ENCODE measurements at regions not wholly inside any gene's neighbourhood (a gene's known extent, or its start where the extent isn't known, plus 50 kb on each side); places are given as distances from the start of the nearest gene placed in this dataset.

DNA sequence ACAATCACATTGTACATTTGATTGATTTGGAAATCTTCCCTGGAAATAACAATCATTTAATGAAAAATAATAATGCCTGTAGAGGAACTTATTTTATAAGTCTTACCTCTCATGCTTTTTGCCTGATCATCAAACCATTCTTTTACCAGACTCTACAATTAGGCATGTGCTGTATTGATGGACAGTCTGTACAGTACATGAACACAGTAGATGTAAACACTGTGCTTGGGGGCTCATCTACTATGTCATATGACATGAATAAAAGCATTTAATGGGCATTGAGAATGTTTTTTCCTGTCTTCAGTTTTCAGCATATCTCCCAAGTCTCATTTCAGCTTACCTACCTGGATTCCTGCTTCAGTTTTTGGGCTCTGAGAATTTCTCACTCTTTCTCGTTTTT lies 1070.9 kb downstream of the STIM2 start:
- intact Hi-C loops (cut with DNase I; ENCODE audit: low total_unique reads) = no loop called here
- WGBS, 5 donors = 28 to 68% (median 45%) methylated on average over 1 of the region's 1 CpG
- no peak overlapping the region for H3K4me3 ChIP-seq
- no peaks in the 10 kb centered on the region for H3K9me3 ChIP-seq
- TF ChIP-seq POLR2AphosphoS5 (IDR thresholded peaks at IDR 0.05) (no peak), EP300 (IDR thresholded peaks at IDR 0.05) (no peak), POLR2A (IDR thresholded peaks at IDR 0.05) (no peak)
- TF ChIP-seq, protein P1, sequence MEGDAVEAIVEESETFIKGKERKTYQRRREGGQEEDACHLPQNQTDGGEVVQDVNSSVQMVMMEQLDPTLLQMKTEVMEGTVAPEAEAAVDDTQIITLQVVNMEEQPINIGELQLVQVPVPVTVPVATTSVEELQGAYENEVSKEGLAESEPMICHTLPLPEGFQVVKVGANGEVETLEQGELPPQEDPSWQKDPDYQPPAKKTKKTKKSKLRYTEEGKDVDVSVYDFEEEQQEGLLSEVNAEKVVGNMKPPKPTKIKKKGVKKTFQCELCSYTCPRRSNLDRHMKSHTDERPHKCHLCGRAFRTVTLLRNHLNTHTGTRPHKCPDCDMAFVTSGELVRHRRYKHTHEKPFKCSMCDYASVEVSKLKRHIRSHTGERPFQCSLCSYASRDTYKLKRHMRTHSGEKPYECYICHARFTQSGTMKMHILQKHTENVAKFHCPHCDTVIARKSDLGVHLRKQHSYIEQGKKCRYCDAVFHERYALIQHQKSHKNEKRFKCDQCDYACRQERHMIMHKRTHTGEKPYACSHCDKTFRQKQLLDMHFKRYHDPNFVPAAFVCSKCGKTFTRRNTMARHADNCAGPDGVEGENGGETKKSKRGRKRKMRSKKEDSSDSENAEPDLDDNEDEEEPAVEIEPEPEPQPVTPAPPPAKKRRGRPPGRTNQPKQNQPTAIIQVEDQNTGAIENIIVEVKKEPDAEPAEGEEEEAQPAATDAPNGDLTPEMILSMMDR (IDR thresholded peaks at IDR 0.05) = no peak
- H3K27me3 ChIP-seq = no peaks in the 10 kb centered on the region
- no peak for DNase-seq
- H3K36me3 ChIP-seq = no peaks in the 10 kb centered on the region
- no peak overlapping the region for H3K27ac ChIP-seq
- no peaks in the 10 kb centered on the region for H3K4me1 ChIP-seq

DNA sequence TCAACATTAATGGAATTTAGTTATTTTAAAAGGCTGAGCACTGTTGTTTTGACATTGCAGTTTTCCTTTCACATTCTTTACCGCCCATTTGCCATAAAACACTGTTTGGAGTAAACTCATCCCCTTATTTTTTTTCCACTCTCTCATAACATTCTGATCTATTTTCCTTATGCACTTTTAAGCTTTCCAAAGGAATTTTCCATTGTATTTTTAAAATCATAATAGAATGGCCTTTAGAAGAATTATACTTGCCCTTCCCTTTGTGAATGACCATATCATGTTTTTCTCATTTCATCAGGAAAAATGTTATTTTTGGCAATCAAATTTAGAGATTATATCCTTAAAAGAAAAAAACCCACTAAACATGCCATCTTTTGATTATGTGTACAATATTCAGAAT lies 1074.2 kb downstream of the STIM2 start:
- 71 to 84% (median 77%) methylated on average over 1 of the region's 1 CpG for WGBS, 5 donors
- H3K36me3 ChIP-seq = no peaks in the 10 kb centered on the region
- H3K27me3 ChIP-seq = no peaks in the 10 kb centered on the region
- no peak for TF ChIP-seq POLR2A (IDR thresholded peaks at IDR 0.05)
- H3K27ac ChIP-seq = no peak overlapping the region
- DNase-seq = no peak
- H3K4me3 ChIP-seq = no peak overlapping the region
- H3K4me1 ChIP-seq = no peaks in the 10 kb centered on the region
- no peaks in the 10 kb centered on the region for H3K9me3 ChIP-seq
- intact Hi-C loops (cut with DNase I; ENCODE audit: low total_unique reads) = no loop called here

DNA sequence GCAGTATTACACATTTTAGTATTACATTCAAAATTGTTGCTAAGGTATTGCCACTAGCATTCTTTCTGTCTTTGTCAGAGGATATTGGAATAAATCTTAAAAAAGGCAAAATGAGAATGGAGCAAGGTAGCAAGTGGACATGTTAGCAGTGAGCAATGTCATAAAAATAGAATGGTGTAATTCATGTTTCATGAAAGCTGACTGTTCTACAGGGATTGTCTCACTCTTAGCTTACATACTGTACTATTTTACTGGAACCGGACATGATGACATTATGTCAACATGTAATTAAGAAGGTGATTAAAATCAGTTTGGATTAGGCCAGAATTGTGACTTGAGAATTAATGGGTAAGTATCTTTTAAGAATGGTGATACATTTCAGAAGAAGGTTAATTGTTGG lies 1086.2 kb downstream of the STIM2 start:
- TF ChIP-seq, protein P1 (IDR thresholded peaks at IDR 0.05) = no peak
- TF ChIP-seq POLR2A (IDR thresholded peaks at IDR 0.05) (no peak), EP300 (IDR thresholded peaks at IDR 0.05) (no peak), POLR2AphosphoS5 (IDR thresholded peaks at IDR 0.05) (no peak)

DNA sequence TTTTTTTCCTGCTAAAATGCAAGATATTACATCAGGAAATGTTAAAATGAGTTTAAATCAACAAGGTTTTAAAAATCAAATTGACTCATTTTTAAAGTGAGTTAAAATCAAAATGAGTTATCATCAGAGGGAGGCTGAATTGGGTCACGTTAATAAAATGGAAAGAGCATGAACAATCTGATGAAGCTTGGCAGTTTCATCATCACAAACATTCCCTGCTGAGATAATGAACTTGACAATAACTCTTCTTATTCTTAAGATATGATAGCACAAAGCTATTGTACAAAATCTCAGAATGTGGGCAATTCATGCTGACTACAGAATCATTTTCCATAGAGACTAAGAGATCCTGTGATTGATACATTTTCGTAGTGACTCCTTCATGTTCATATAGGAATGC lies 1086.7 kb downstream of the STIM2 start:
- no peak for DNase-seq
- no peak overlapping the region for H3K4me3 ChIP-seq
- H3K9me3 ChIP-seq = no peaks in the 10 kb centered on the region
- WGBS, 5 donors = 79 to 88% (median 84%) methylated on average over 2 of the region's 2 CpGs
- H3K27ac ChIP-seq = no peak overlapping the region
- TF ChIP-seq POLR2AphosphoS5 (IDR thresholded peaks at IDR 0.05) (no peak), EP300 (IDR thresholded peaks at IDR 0.05) (no peak), POLR2A (IDR thresholded peaks at IDR 0.05) (no peak)
- TF ChIP-seq, protein P1 (IDR thresholded peaks at IDR 0.05) = no peak
- no peaks in the 10 kb centered on the region for H3K27me3 ChIP-seq
- intact Hi-C loops (cut with DNase I; ENCODE audit: low total_unique reads) = no loop called here
- H3K4me1 ChIP-seq = no peaks in the 10 kb centered on the region
- H3K36me3 ChIP-seq = no peaks in the 10 kb centered on the region

More for the DNA sequence above, 1086.2 kb downstream of the STIM2 start:
- Histone ChIP-seq H3K9me3 (no peaks in the 10 kb centered on the region), H3K36me3 (no peaks in the 10 kb centered on the region), H3K4me3 (no peak overlapping the region), H3K27me3 (no peaks in the 10 kb centered on the region), H3K27ac (no peak overlapping the region), H3K4me1 (no peaks in the 10 kb centered on the region)
- WGBS, 5 donors = 76 to 88% (median 82%) methylated on average over 1 of the region's 1 CpG
- no peak for DNase-seq
- intact Hi-C loops (cut with DNase I; ENCODE audit: low total_unique reads) = no loop called here

DNA sequence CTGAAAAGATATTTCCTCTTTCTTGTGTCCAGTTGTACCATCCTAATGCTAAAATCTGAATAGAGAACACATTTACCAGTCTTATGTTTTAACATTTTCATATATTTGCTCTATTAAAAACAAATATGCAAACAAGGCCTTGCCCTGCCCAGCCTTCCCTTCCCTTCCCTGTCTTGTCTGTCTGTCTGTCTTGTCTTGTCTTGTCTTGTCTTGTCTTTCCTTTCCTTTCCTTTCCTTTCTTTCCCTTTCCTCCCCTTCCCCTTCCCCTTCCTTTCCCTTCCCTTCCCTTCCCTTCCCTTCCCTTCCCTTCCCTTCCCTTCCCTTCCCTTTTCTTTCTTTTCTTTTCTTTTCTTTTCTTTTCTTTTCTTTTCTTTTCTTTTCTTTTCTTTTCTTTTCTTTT lies 1103.5 kb downstream of the STIM2 start:
- Histone ChIP-seq H3K4me3 (no peak overlapping the region), H3K27me3 (no peaks in the 10 kb centered on the region)

More for the DNA sequence above, 1103.5 kb downstream of the STIM2 start:
- no peak overlapping the region for H3K27ac ChIP-seq
- DNase-seq = no peak
- H3K9me3 ChIP-seq = no peaks in the 10 kb centered on the region
- H3K36me3 ChIP-seq = no peaks in the 10 kb centered on the region
- no peaks in the 10 kb centered on the region for H3K4me1 ChIP-seq
- TF ChIP-seq, protein P1 (IDR thresholded peaks at IDR 0.05) = no peak
- no peak for TF ChIP-seq EP300 (IDR thresholded peaks at IDR 0.05)
- no peak for TF ChIP-seq POLR2AphosphoS5 (IDR thresholded peaks at IDR 0.05)
- no peak for TF ChIP-seq POLR2A (IDR thresholded peaks at IDR 0.05)
- intact Hi-C loops (cut with DNase I; ENCODE audit: low total_unique reads) = no loop called here
